A172 (cell line): ENCODE measurements at regions not wholly inside any gene's neighbourhood (a gene's known extent, or its start where the extent isn't known, plus 50 kb on each side); places are given as distances from the start of the nearest gene placed in this dataset.
A peak's percentile ranks its signal among the peaks of the same experiment; 100 is the strongest.

Experiments
- DNase-seq: peaks from one replicate; pipeline ENCODE4 v3.0.0-alpha.2; 2015; ENCODE audit warnings: low spot score

GRCh38 chr2:120587997-120588336 is 147.7 kb upstream of the GLI2 start:
- no peak for DNase-seq

- DNase-seq, result peak; percentile 88
Observed at GRCh38 chr2:120589771-120590608, 145.7 kb upstream of the GLI2 start.

GRCh38 chr2:120590841-120591240 is 144.8 kb upstream of the GLI2 start:
- no peak for DNase-seq

- no peak for DNase-seq
Observed at GRCh38 chr2:120591572-120591971, 144.1 kb upstream of the GLI2 start.

- DNase-seq, result no peak
Observed at GRCh38 chr2:120592084-120592483, 143.6 kb upstream of the GLI2 start.

GRCh38 chr2:120593921-120594686 is 141.6 kb upstream of the GLI2 start:
- DNase-seq, result no peak

GRCh38 chr2:120594856-120595685 is 140.6 kb upstream of the GLI2 start:
- DNase-seq, result peak; percentile 66

- no peak for DNase-seq
Observed at GRCh38 chr2:120595739-120596138, 139.9 kb upstream of the GLI2 start.

GRCh38 chr2:120596191-120596811 is 139.4 kb upstream of the GLI2 start:
- DNase-seq, result no peak

- no peak for DNase-seq
Observed at GRCh38 chr2:120596990-120597594, 138.6 kb upstream of the GLI2 start.

- DNase-seq, result no peak
Observed at GRCh38 chr2:120597595-120598193, 138.0 kb upstream of the GLI2 start.

GRCh38 chr2:120598416-120598815 is 137.3 kb upstream of the GLI2 start:
- no peak for DNase-seq

GRCh38 chr2:120599072-120599471 is 136.6 kb upstream of the GLI2 start:
- DNase-seq, result peak; percentile 7

GRCh38 chr2:120599656-120600055 is 136.0 kb upstream of the GLI2 start:
- no peak for DNase-seq

GRCh38 chr2:120600335-120600734 is 135.3 kb upstream of the GLI2 start:
- no peak for DNase-seq

- DNase-seq, result no peak
Observed at GRCh38 chr2:120600786-120601185, 134.9 kb upstream of the GLI2 start.

GRCh38 chr2:120601566-120601965 is 134.1 kb upstream of the GLI2 start:
- no peak for DNase-seq

- no peak for DNase-seq
Observed at GRCh38 chr2:120602251-120602650, 133.4 kb upstream of the GLI2 start.

GRCh38 chr2:120604767-120605166 is 130.9 kb upstream of the GLI2 start:
- DNase-seq, result no peak

GRCh38 chr2:120605231-120605935 is 130.3 kb upstream of the GLI2 start:
- no peak for DNase-seq
